Osteocyte (in vitro differentiated cells): ENCODE measurements at regions not wholly inside any gene's neighbourhood (a gene's known extent, or its start where the extent isn't known, plus 50 kb on each side); places are given as distances from the start of the nearest gene placed in this dataset.
"Not testable (repeated sequence)": the region's sequence is repeated elsewhere in the genome, so short reads cannot be mapped to it uniquely, and the experiment has no call there.

Experiments used
- DNase-seq: peaks from one replicate; pipeline ENCODE4 v3.0.0; 2021; ENCODE audit warnings: mixed read lengths; ENCODE audit not compliant: unreplicated experiment; ENCODE audit errors: extremely low spot score
- H3K27ac Mint-ChIP-seq: one replicate; pipeline ENCODE4 v1.8.0; 2021; ENCODE audit warnings: mild to moderate bottlenecking, mixed read lengths; ENCODE audit not compliant: unreplicated experiment
- H3K27me3 Mint-ChIP-seq: one replicate; pipeline ENCODE4 v1.8.0; 2021; ENCODE audit warnings: mixed read lengths; ENCODE audit not compliant: unreplicated experiment
- H3K36me3 Mint-ChIP-seq: one replicate; pipeline ENCODE4 v1.8.0; 2021; ENCODE audit warnings: mixed read lengths; ENCODE audit not compliant: unreplicated experiment
- H3K4me1 Mint-ChIP-seq: one replicate; pipeline ENCODE4 v1.8.0; 2021; ENCODE audit warnings: mixed read lengths; ENCODE audit not compliant: unreplicated experiment
- H3K4me3 Mint-ChIP-seq: one replicate; pipeline ENCODE4 v1.8.0; 2021; ENCODE audit warnings: mild to moderate bottlenecking, moderate library complexity, mixed read lengths; ENCODE audit not compliant: unreplicated experiment
- H3K9me3 Mint-ChIP-seq: one replicate; pipeline ENCODE4 v1.8.0; 2021; ENCODE audit warnings: mixed read lengths; ENCODE audit not compliant: unreplicated experiment
- CTCF ChIP-seq: fragments of 200-600 bp; sonication (generic); IDR thresholded peaks from 2 replicates; pipeline ENCODE4 v1.5.0; 2021; ENCODE audit warnings: antibody characterized with exemption, mild to moderate bottlenecking, moderate library complexity

GRCh38 chr17:22707626-22708025, 1015.3 kb downstream of the KCNJ18 start:
- peaks cover 30% of the 10 kb centered on the region for H3K9me3 Mint-ChIP-seq
- H3K36me3 Mint-ChIP-seq, result no peaks in the 10 kb centered on the region
- no peak overlapping the region for H3K4me3 Mint-ChIP-seq
- H3K4me1 Mint-ChIP-seq, result no peaks in the 10 kb centered on the region
- H3K27ac Mint-ChIP-seq, result no peak overlapping the region
- TF ChIP-seq CTCF, result no peak
- DNase-seq, result no peak
- no peaks in the 10 kb centered on the region for H3K27me3 Mint-ChIP-seq

DNA sequence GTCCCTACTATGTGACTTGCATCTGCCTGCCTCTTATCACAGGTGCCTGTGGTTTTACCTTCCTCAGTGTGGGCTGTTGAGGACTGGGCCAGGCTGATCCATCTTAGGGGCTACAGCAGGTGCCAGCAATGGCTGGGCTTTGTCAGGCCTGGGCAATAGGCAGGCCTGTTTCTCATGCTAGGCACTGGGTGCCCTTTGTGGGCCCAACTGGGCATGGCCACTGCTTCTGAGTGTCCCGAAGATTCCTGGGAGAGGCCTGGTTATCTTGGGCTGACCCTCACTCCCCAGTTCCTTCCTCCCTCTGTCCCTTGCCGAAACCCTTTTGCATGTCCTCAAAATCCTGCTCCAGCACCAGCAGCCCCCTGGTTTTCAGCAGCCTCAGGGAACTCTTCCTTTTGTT, 1024.9 kb downstream of the KCNJ18 start:
- Mint-ChIP-seq H3K27me3 (no peaks in the 10 kb centered on the region), H3K9me3 (peaks cover 60% of the 10 kb centered on the region), H3K36me3 (no peaks in the 10 kb centered on the region), H3K27ac (no peak overlapping the region), H3K4me3 (no peak overlapping the region), H3K4me1 (no peaks in the 10 kb centered on the region)
- DNase-seq, result peak; percentile 73
- TF ChIP-seq CTCF, result no peak

DNA sequence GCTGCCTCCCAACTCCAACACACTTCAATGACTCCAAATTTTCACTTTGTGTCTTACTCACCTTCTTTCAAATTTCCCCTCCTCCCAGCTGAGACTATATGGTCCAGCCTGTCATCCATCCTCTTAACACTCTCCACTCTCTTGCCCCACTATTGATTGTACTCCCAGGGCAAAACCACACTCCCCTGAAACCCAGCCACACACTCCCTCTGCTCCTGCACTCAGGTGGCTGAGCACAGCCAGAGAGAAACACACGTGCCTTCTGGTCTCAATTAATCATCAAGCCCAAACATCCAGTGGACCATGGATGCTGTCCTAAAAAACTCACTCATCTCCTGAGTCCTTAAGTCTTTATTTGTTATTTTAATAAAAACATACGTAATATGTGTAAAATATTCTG, 1026.4 kb downstream of the KCNJ18 start:
- H3K9me3 Mint-ChIP-seq, result peaks cover 60% of the 10 kb centered on the region
- no peak for DNase-seq
- TF ChIP-seq CTCF, result no peak
- H3K27ac Mint-ChIP-seq, result no peak overlapping the region
- no peaks in the 10 kb centered on the region for H3K27me3 Mint-ChIP-seq
- H3K36me3 Mint-ChIP-seq, result no peaks in the 10 kb centered on the region
- H3K4me3 Mint-ChIP-seq, result no peak overlapping the region
- no peaks in the 10 kb centered on the region for H3K4me1 Mint-ChIP-seq

- H3K27ac Mint-ChIP-seq, H3K4me1 Mint-ChIP-seq, H3K36me3 Mint-ChIP-seq, H3K27me3 Mint-ChIP-seq, H3K4me3 Mint-ChIP-seq: not testable (repeated sequence)
- DNase-seq, result peak; percentile 67
- H3K9me3 Mint-ChIP-seq, result peaks cover 41% of the 10 kb centered on the region
These were observed 1048.7 kb downstream of the KCNJ18 start for GRCh38 chr17:22741066-22741465.
